OCI-LY7 (cell line): ENCODE measurements at regions not wholly inside any gene's neighbourhood (a gene's known extent, or its start where the extent isn't known, plus 50 kb on each side); places are given as distances from the start of the nearest gene placed in this dataset.

ENCODE experiments used
- BruUV-seq: library from RNA; stranded (reverse); fragments of 400-500 nt; replicated peaks from 2 replicates; lab custom pipeline; 2021; lab: Mats Ljungman, UMichigan
- CTCF ChIA-PET: fragments of 300-600 bp; sonication (Branson Sonifier 250); formaldehyde crosslinking; loops from one replicate; lab custom pipeline; 2022; ENCODE audit warnings: antibody characterized with exemption; ENCODE audit not compliant: unreplicated experiment; lab: Charles Lee
- POLR2A ChIA-PET: fragments of 300-600 bp; sonication (Branson Sonifier 250); formaldehyde crosslinking; loops from one replicate; lab custom pipeline; 2022; ENCODE audit warnings: antibody characterized with exemption; lab: Charles Lee
- DNase-seq: peaks from one replicate; pipeline ENCODE4 v3.0.0-alpha.2; 2015; ENCODE audit warnings: low spot score
- H2AFZ ChIP-seq: fragments of 200-600 bp; sonication (generic), shearing (Covaris generic); 2 replicates; pipeline ENCODE4 v1.6.1; 2014; ENCODE audit warnings: mild to moderate bottlenecking, antibody characterized with exemption, low read length, moderate library complexity
- H3K27ac ChIP-seq: fragments of 200-600 bp; sonication (generic); 2 replicates; pipeline ENCODE4 v1.5.1; 2014; ENCODE audit warnings: mixed run types, low read depth, mild to moderate bottlenecking, moderate library complexity, low read length, inconsistent platforms; ENCODE audit not compliant: poor library complexity, severe bottlenecking
- H3K36me3 ChIP-seq: fragments of 200-600 bp; sonication (generic); 2 replicates; pipeline ENCODE4 v1.6.1; 2014; ENCODE audit warnings: mild to moderate bottlenecking, antibody characterized with exemption, low read length, moderate library complexity, mixed read lengths; ENCODE audit not compliant: insufficient read depth
- H3K4me1 ChIP-seq: fragments of 200-600 bp; sonication (generic); 2 replicates; pipeline ENCODE4 v1.5.1; 2014; ENCODE audit warnings: mild to moderate bottlenecking, low read length; ENCODE audit not compliant: insufficient read depth, poor library complexity, severe bottlenecking
- H3K4me2 ChIP-seq: fragments of 200-600 bp; sonication (generic); 2 replicates; pipeline ENCODE4 v1.6.1; 2014; ENCODE audit warnings: mild to moderate bottlenecking, low read length
- H3K4me3 ChIP-seq: fragments of 200-600 bp; sonication (generic); 2 replicates; pipeline ENCODE4 v1.5.1; 2014; ENCODE audit warnings: mild to moderate bottlenecking, low read depth, low read length; ENCODE audit not compliant: poor library complexity, severe bottlenecking
- H3K79me2 ChIP-seq: fragments of 200-600 bp; sonication (generic); 2 replicates; pipeline ENCODE4 v1.6.1; 2016; ENCODE audit warnings: low read depth, mild to moderate bottlenecking, low read length, moderate library complexity, mixed read lengths; ENCODE audit not compliant: insufficient read depth
- H3K9me2 ChIP-seq: fragments of 200-600 bp; sonication (generic); 2 replicates; pipeline ENCODE4 v1.6.1; 2016; ENCODE audit warnings: mild to moderate bottlenecking, low read length, mixed read lengths; ENCODE audit not compliant: insufficient read depth
- H3K9me3 ChIP-seq: fragments of 200-600 bp; sonication (generic); 2 replicates; pipeline ENCODE4 v1.6.1; 2014; ENCODE audit warnings: mild to moderate bottlenecking, mixed run types, low read length, mixed read lengths
- H4K20me1 ChIP-seq: fragments of 200-600 bp; sonication (generic); 2 replicates; pipeline ENCODE4 v1.6.1; 2014; ENCODE audit warnings: mild to moderate bottlenecking, antibody characterized with exemption, low read length, moderate library complexity, mixed read lengths; ENCODE audit not compliant: insufficient read depth
- EZH2phosphoT487 ChIP-seq: fragments of 200-600 bp; sonication (generic); IDR thresholded peaks from 2 replicates; pipeline ENCODE4 v1.6.1; 2018; ENCODE audit warnings: low read depth, borderline replicate concordance, mild to moderate bottlenecking, mixed run types, antibody characterized with exemption, low read length, moderate library complexity, mixed read lengths
- intact Hi-C: fragments of 100-400 bp; cut with micrococcal nuclease; formaldehyde crosslinking; loops from one replicate; pipeline ENCODE4 v1.10.0; 2022; ENCODE audit not compliant: unreplicated experiment
- TF ChIP-seq, protein P1 (sequence below): fragments of 200-600 bp; sonication (generic); conservative IDR thresholded peaks from 2 replicates; pipeline ENCODE4 v1.5.1; 2014; ENCODE audit warnings: mild to moderate bottlenecking, antibody characterized with exemption, low read length, moderate library complexity, mixed read lengths

DNA sequence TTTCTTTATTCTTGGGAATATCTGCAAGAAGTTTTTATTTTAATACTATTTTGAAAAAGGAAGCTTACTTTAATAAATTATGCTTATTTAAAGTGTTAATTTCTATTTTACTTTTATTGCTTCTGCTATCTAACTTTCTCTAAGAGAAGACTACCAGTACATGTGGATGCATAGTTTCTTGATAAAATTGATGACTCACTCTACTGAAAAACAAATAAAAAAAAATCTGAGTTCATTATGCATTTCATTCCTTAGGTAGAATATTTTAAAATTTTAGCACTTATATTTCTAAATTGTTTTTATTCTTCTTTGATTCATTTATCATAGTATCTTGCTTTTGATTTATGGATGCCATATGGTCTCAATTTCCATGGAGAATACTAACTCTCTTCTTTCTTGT is 217.9 kb downstream of the TAF11L14 start:
- TF ChIP-seq EZH2phosphoT487, result no peak
- TF ChIP-seq, protein P1, sequence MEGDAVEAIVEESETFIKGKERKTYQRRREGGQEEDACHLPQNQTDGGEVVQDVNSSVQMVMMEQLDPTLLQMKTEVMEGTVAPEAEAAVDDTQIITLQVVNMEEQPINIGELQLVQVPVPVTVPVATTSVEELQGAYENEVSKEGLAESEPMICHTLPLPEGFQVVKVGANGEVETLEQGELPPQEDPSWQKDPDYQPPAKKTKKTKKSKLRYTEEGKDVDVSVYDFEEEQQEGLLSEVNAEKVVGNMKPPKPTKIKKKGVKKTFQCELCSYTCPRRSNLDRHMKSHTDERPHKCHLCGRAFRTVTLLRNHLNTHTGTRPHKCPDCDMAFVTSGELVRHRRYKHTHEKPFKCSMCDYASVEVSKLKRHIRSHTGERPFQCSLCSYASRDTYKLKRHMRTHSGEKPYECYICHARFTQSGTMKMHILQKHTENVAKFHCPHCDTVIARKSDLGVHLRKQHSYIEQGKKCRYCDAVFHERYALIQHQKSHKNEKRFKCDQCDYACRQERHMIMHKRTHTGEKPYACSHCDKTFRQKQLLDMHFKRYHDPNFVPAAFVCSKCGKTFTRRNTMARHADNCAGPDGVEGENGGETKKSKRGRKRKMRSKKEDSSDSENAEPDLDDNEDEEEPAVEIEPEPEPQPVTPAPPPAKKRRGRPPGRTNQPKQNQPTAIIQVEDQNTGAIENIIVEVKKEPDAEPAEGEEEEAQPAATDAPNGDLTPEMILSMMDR, result no peak
- H3K4me2 ChIP-seq, result no peak overlapping the region
- ChIA-PET POLR2A (interaction anchor here (0.9 kb wide), 1 partner anchor 259 kb away, joined by 4 read pairs; no protein-coding TSS in a partner anchor), CTCF (no interaction called here)
- intact Hi-C loops, result no loop called here
- no peaks in the 10 kb centered on the region for H4K20me1 ChIP-seq
- no peaks in the 10 kb centered on the region for H3K4me1 ChIP-seq
- H3K4me3 ChIP-seq, result no peak overlapping the region
- no TSS peak for BruUV-seq
- no peak overlapping the region for H2AFZ ChIP-seq
- no peaks in the 10 kb centered on the region for H3K36me3 ChIP-seq
- H3K9me2 ChIP-seq, result no peaks in the 10 kb centered on the region
- no peaks in the 10 kb centered on the region for H3K79me2 ChIP-seq
- no peaks in the 10 kb centered on the region for H3K9me3 ChIP-seq
- no peak overlapping the region for H3K27ac ChIP-seq
- DNase-seq, result no peak

DNA sequence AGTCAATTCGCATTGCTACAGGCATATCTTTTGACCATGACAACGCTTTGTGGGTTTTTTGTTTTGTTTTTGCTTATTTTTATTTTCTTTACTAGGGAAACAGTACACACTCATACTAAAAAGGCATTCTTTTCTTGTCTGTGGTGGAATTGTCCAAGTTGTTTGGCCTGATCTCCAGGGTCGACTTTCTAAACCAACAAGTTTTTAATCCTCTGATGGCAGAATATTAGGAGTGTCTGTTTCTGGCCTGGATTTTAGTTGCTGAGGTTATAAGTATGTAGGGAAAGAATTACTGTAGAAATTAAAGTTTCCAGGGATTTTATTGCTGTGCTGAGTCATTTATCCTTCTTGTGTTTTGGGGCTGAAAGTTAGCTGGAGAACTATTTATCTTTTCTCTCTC is 218.5 kb downstream of the TAF11L14 start:
- H3K36me3 ChIP-seq, result no peaks in the 10 kb centered on the region
- no TSS peak for BruUV-seq
- ChIA-PET POLR2A (no interaction called here), CTCF (no interaction called here)
- intact Hi-C loops, result no loop called here
- H3K27ac ChIP-seq, result no peak overlapping the region
- no peak for DNase-seq
- no peak overlapping the region for H3K4me3 ChIP-seq
- no peaks in the 10 kb centered on the region for H3K9me2 ChIP-seq
- H3K4me2 ChIP-seq, result no peak overlapping the region
- H2AFZ ChIP-seq, result no peak overlapping the region
- H3K4me1 ChIP-seq, result no peaks in the 10 kb centered on the region
- TF ChIP-seq, protein P1, result no peak
- no peaks in the 10 kb centered on the region for H3K79me2 ChIP-seq
- no peaks in the 10 kb centered on the region for H3K9me3 ChIP-seq
- no peaks in the 10 kb centered on the region for H4K20me1 ChIP-seq

GRCh38 chr5:17854901-17855300 is 220.6 kb downstream of the TAF11L14 start:
- no peak overlapping the region for H3K4me2 ChIP-seq
- no peaks in the 10 kb centered on the region for H3K36me3 ChIP-seq
- DNase-seq, result no peak
- no peaks in the 10 kb centered on the region for H4K20me1 ChIP-seq
- TF ChIP-seq, protein P1, result no peak
- TF ChIP-seq EZH2phosphoT487, result no peak
- H2AFZ ChIP-seq, result no peak overlapping the region
- H3K27ac ChIP-seq, result no peak overlapping the region
- POLR2A ChIA-PET, result no interaction called here
- H3K79me2 ChIP-seq, result no peaks in the 10 kb centered on the region
- H3K4me1 ChIP-seq, result no peaks in the 10 kb centered on the region
- CTCF ChIA-PET, result no interaction called here
- no peak overlapping the region for H3K4me3 ChIP-seq
- BruUV-seq, result no TSS peak
- intact Hi-C loops, result no loop called here
- H3K9me3 ChIP-seq, result no peaks in the 10 kb centered on the region
- 0 out of 2 replicates have a peak, but pooled peaks cover 5% of the 10 kb centered on the region for H3K9me2 ChIP-seq
